Testis (tissue), 2 donors: ENCODE measurements at regions not wholly inside any gene's neighbourhood (a gene's known extent, or its start where the extent isn't known, plus 50 kb on each side); places are given as distances from the start of the nearest gene placed in this dataset.

Source experiments
- DNase-seq: peaks from one replicate; pipeline ENCODE4 v3.0.0-alpha.2; 2019
- H3K27ac ChIP-seq, 2 donors: fragments of 200-600 bp; sonication (generic); one replicate each; pipeline ENCODE4 v1.5.1; 2019
- H3K27me3 ChIP-seq: fragments of 200-600 bp; sonication (generic); one replicate; pipeline ENCODE4 v1.5.1; 2019
- H3K36me3 ChIP-seq: fragments of 200-600 bp; sonication (generic); one replicate; pipeline ENCODE4 v1.5.1; 2017; ENCODE audit warnings: low read depth; ENCODE audit errors: missing control alignments
- H3K4me1 ChIP-seq: fragments of 200-600 bp; sonication (generic); one replicate; pipeline ENCODE4 v1.5.1; 2019
- H3K4me3 ChIP-seq, 2 donors: fragments of 200-600 bp; sonication (generic); one replicate each; pipeline ENCODE4 v1.5.1; 2017 to 2019
- H3K9me3 ChIP-seq: fragments of 200-600 bp; sonication (generic); one replicate; pipeline ENCODE4 v1.5.1; 2017
- CTCF ChIP-seq, 3 experiments: fragments of 450-650 bp in 2 of 3; fragments of 200-600 bp in 1 of 3; sonication (generic) in 1 of 3; IDR thresholded peaks; one replicate each; pipeline ENCODE4 v1.5.1; 2016 to 2019; ENCODE audit warnings: antibody characterized with exemption in 3 of 3, mild to moderate bottlenecking in 2 of 3, moderate library complexity in 1 of 3
- POLR2A ChIP-seq: fragments of 450-650 bp; IDR thresholded peaks from one replicate; pipeline ENCODE4 v1.6.1; 2017; ENCODE audit warnings: antibody characterized with exemption, mild to moderate bottlenecking, moderate library complexity
- whole genome bisulfite sequencing, 2 donors: methylation state at CpG; one replicate each; pipeline ENCODE4 v1.1.5; 2018; 5-methylcytosine and 5-hydroxymethylcytosine counted together
- intact Hi-C: fragments of 100-400 bp; cut with DNase I; formaldehyde crosslinking; loops from one replicate; pipeline ENCODE4 v1.15.1; 2023; ENCODE audit warnings: low total_unique reads

- 61 to 95% methylated on average over 4 of the region's 4 CpGs for WGBS, 2 donors
- TF ChIP-seq POLR2A (no peak), CTCF (IDR thresholded peaks at IDR 0.05) (no peak)
- intact Hi-C loops: no loop called here
- Histone ChIP-seq H3K9me3 (no peaks in the 10 kb centered on the region), H3K4me3 (no peak overlapping the region), H3K36me3 (no peaks in the 10 kb centered on the region), H3K4me1 (peaks cover 9% of the 10 kb centered on the region), H3K27ac (no peak overlapping the region), H3K27me3 (no peaks in the 10 kb centered on the region)
- no peak for DNase-seq
Observed at GRCh38 chr5:159826351-159827214, 89.7 kb upstream of the ADRA1B start.

GRCh38 chr5:159827861-159828260 is 88.4 kb upstream of the ADRA1B start:
- Histone ChIP-seq H3K4me3 (no peak overlapping the region), H3K9me3 (no peaks in the 10 kb centered on the region), H3K36me3 (no peaks in the 10 kb centered on the region), H3K27ac (no peak overlapping the region), H3K27me3 (no peaks in the 10 kb centered on the region), H3K4me1 (peaks cover 9% of the 10 kb centered on the region)
- TF ChIP-seq CTCF (IDR thresholded peaks at IDR 0.05) (no peak), POLR2A (no peak)
- WGBS, 2 donors: 92 to 96% methylated on average over 4 of the region's 4 CpGs
- intact Hi-C loops: no loop called here
- no peak for DNase-seq

GRCh38 chr5:159832073-159832472 is 84.2 kb upstream of the ADRA1B start:
- H3K27me3 ChIP-seq: no peaks in the 10 kb centered on the region
- intact Hi-C loops: no loop called here
- TF ChIP-seq CTCF (IDR thresholded peaks at IDR 0.05) (no peak), POLR2A (no peak)
- no peaks in the 10 kb centered on the region for H3K4me1 ChIP-seq
- no peak for DNase-seq
- no peaks in the 10 kb centered on the region for H3K36me3 ChIP-seq
- H3K9me3 ChIP-seq: no peaks in the 10 kb centered on the region
- no peak overlapping the region for H3K27ac ChIP-seq
- no peak overlapping the region for H3K4me3 ChIP-seq
- WGBS, 2 donors: 62 to 66% methylated on average over 2 of the region's 2 CpGs

GRCh38 chr5:159833088-159833487 is 83.2 kb upstream of the ADRA1B start:
- Histone ChIP-seq H3K4me3 (no peak overlapping the region), H3K27me3 (no peaks in the 10 kb centered on the region), H3K9me3 (no peaks in the 10 kb centered on the region), H3K27ac (no peak overlapping the region), H3K4me1 (no peaks in the 10 kb centered on the region), H3K36me3 (no peaks in the 10 kb centered on the region)
- intact Hi-C loops: no loop called here
- 71 to 73% methylated on average over 2 of the region's 2 CpGs for WGBS, 2 donors
- TF ChIP-seq CTCF (IDR thresholded peaks at IDR 0.05): no peak
- no peak for TF ChIP-seq POLR2A
- no peak for DNase-seq

GRCh38 chr5:159833846-159834245 is 82.4 kb upstream of the ADRA1B start:
- no peaks in the 10 kb centered on the region for H3K36me3 ChIP-seq
- DNase-seq: no peak
- WGBS, 2 donors: 63 to 69% methylated on average over 6 of the region's 6 CpGs
- no peak for TF ChIP-seq POLR2A
- TF ChIP-seq CTCF (IDR thresholded peaks at IDR 0.05): no peak
- no peak overlapping the region for H3K27ac ChIP-seq
- intact Hi-C loops: no loop called here
- H3K27me3 ChIP-seq: no peaks in the 10 kb centered on the region
- no peaks in the 10 kb centered on the region for H3K4me1 ChIP-seq
- no peaks in the 10 kb centered on the region for H3K9me3 ChIP-seq
- H3K4me3 ChIP-seq: no peak overlapping the region
